Tibial nerve (tissue), 4 donors: ENCODE measurements at regions not wholly inside any gene's neighbourhood (a gene's known extent, or its start where the extent isn't known, plus 50 kb on each side); places are given as distances from the start of the nearest gene placed in this dataset.

Experiments
- DNase-seq, 2 donors: peaks; one replicate each; pipeline ENCODE4 v3.0.0-alpha.2; 2019; ENCODE audit warnings: low spot score in 2 of 2
- H3K27ac ChIP-seq, 4 donors: fragments of 200-600 bp; sonication (generic) in 3 of 4; one replicate each; pipeline ENCODE4 v1.5.1; 2017 to 2019; ENCODE audit warnings: mild to moderate bottlenecking in 1 of 4
- H3K27me3 ChIP-seq, 2 donors: fragments of 200-600 bp; sonication (generic) in 1 of 2; one replicate each; pipeline versions ENCODE4 v1.5.1 to v1.6.0; 2017 to 2019
- H3K36me3 ChIP-seq, 3 donors: fragments of 200-600 bp; sonication (generic); one replicate each; pipeline ENCODE4 v1.5.1; 2018 to 2019
- H3K4me1 ChIP-seq, 4 donors: fragments of 200-600 bp; sonication (generic) in 3 of 4; one replicate each; pipeline ENCODE4 v1.5.1; 2017 to 2019
- H3K4me3 ChIP-seq, 4 donors: fragments of 200-600 bp; sonication (generic) in 3 of 4; one replicate each; pipeline ENCODE4 v1.5.1; 2017 to 2019; ENCODE audit warnings: mild to moderate bottlenecking in 1 of 4, moderate library complexity in 1 of 4
- H3K9me3 ChIP-seq, 4 donors: fragments of 200-600 bp; sonication (generic) in 3 of 4; one replicate each; pipeline ENCODE4 v1.5.1; 2017 to 2019
- EP300 ChIP-seq, 2 donors: sonication (generic); formaldehyde crosslinking; IDR thresholded peaks; one replicate each; pipeline ENCODE4 v1.6.1; 2017; ENCODE audit warnings: antibody characterized with exemption in 2 of 2, mild to moderate bottlenecking in 1 of 2
- POLR2A ChIP-seq, 2 donors: fragments of 450-650 bp; IDR thresholded peaks; one replicate each; pipeline ENCODE4 v1.6.1; 2017; ENCODE audit warnings: antibody characterized with exemption in 2 of 2, mild to moderate bottlenecking in 2 of 2, moderate library complexity in 2 of 2
- WGBS, 2 donors: methylation state at CpG; one replicate each; pipeline ENCODE4 v1.1.5; 2018; 5-methylcytosine and 5-hydroxymethylcytosine counted together
- TF ChIP-seq, protein P1 (sequence below), 5 experiments: fragments of 200-600 bp in 3 of 5; fragments of 450-650 bp in 2 of 5; sonication (generic) in 3 of 5; IDR thresholded peaks; one replicate each; pipeline ENCODE4 v1.5.1; 2016 to 2019; ENCODE audit warnings: antibody characterized with exemption in 5 of 5, mild to moderate bottlenecking in 3 of 5, moderate library complexity in 2 of 5

DNA sequence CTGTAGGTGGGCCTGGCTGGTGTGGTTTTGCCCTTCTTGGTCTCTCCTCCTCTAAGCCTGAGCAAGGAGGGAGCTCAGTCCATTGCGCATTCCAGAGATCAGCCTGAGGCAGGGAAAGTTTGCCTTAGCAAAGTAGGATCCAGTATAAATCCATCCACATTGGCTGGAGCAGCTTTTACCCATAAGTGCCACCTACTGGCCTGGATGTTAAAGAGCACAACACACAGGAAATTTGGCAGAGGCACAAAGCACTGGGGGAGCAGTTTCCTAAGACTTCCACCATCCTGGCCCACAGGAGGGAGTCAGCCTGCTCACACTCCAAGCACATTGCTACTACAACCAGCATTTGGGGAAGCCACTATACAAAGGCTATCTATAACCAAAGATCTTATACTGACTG lies 1124.2 kb downstream of the SLITRK1 start:
- no peak overlapping the region for H3K4me3 ChIP-seq
- no peaks in the 10 kb centered on the region for H3K4me1 ChIP-seq
- no peaks in the 10 kb centered on the region for H3K36me3 ChIP-seq
- no peak overlapping the region for H3K27ac ChIP-seq
- 80 to 92% methylated on average over 1 of the region's 1 CpG for WGBS, 2 donors
- no peaks in the 10 kb centered on the region for H3K27me3 ChIP-seq
- TF ChIP-seq, protein P1, sequence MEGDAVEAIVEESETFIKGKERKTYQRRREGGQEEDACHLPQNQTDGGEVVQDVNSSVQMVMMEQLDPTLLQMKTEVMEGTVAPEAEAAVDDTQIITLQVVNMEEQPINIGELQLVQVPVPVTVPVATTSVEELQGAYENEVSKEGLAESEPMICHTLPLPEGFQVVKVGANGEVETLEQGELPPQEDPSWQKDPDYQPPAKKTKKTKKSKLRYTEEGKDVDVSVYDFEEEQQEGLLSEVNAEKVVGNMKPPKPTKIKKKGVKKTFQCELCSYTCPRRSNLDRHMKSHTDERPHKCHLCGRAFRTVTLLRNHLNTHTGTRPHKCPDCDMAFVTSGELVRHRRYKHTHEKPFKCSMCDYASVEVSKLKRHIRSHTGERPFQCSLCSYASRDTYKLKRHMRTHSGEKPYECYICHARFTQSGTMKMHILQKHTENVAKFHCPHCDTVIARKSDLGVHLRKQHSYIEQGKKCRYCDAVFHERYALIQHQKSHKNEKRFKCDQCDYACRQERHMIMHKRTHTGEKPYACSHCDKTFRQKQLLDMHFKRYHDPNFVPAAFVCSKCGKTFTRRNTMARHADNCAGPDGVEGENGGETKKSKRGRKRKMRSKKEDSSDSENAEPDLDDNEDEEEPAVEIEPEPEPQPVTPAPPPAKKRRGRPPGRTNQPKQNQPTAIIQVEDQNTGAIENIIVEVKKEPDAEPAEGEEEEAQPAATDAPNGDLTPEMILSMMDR (IDR thresholded peaks at IDR 0.05), result no peak
- no peak for TF ChIP-seq POLR2A (IDR thresholded peaks at IDR 0.05)
- TF ChIP-seq EP300 (IDR thresholded peaks at IDR 0.05), result no peak
- peaks cover 0 to 2% (median 0%) of the 10 kb centered on the region in 4 donors for H3K9me3 ChIP-seq
- no peak for DNase-seq

DNA sequence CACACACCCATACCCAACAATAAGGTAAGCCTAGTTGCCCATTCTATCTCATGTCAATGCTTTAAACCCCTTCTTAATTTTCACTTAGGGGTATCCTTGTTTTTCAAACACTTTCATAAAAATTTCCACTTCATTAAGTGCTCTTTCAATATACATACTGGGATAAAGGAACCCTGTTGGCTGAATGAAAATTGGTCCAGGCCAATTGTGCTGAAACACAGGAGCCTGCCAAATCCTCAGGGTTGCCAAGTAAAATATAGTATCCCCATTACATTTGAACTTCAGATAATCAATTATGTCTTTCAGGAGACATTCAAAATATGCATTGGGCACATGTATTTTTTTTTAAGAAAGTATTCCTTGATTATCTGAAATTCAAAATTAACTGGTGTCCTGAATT lies 1131.1 kb downstream of the SLITRK1 start:
- H3K4me1 ChIP-seq, result peaks cover 0 to 9% (median 3%) of the 10 kb centered on the region in 4 donors
- no peak overlapping the region for H3K27ac ChIP-seq
- no peaks in the 10 kb centered on the region for H3K9me3 ChIP-seq
- TF ChIP-seq, protein P1 (IDR thresholded peaks at IDR 0.05), result no peak
- TF ChIP-seq POLR2A (IDR thresholded peaks at IDR 0.05), result no peak
- no peak for TF ChIP-seq EP300 (IDR thresholded peaks at IDR 0.05)
- H3K36me3 ChIP-seq, result no peaks in the 10 kb centered on the region
- no peak overlapping the region for H3K4me3 ChIP-seq
- no peaks in the 10 kb centered on the region for H3K27me3 ChIP-seq
- no peak for DNase-seq

DNA sequence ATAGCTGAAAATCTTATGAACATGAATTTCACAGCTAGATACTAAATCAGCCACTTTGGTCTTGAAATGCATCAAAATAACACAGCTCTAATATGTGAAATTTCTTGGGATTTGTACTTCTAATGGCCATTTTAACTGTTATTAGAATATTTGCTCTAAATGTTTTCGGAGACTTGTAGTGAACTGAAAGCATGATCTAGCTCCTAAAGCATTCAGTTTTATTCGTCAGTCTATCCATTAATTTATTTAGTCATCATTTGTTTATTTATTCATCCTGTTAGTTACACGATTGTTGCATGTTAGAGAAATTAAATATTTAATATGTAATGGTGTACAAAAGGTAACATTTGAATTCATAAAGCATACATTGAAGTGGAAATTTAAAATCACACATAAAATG lies 1132.7 kb downstream of the SLITRK1 start:
- no peak for DNase-seq
- H3K4me1 ChIP-seq, result peaks cover 0 to 9% (median 3%) of the 10 kb centered on the region in 4 donors
- H3K4me3 ChIP-seq, result no peak overlapping the region
- TF ChIP-seq EP300 (IDR thresholded peaks at IDR 0.05) (no peak), POLR2A (IDR thresholded peaks at IDR 0.05) (no peak)
- TF ChIP-seq, protein P1 (IDR thresholded peaks at IDR 0.05), result no peak
- H3K36me3 ChIP-seq, result no peaks in the 10 kb centered on the region
- WGBS, 2 donors, result 76 to 79% methylated on average over 3 of the region's 3 CpGs
- no peak overlapping the region for H3K27ac ChIP-seq
- no peaks in the 10 kb centered on the region for H3K27me3 ChIP-seq
- H3K9me3 ChIP-seq, result no peaks in the 10 kb centered on the region

DNA sequence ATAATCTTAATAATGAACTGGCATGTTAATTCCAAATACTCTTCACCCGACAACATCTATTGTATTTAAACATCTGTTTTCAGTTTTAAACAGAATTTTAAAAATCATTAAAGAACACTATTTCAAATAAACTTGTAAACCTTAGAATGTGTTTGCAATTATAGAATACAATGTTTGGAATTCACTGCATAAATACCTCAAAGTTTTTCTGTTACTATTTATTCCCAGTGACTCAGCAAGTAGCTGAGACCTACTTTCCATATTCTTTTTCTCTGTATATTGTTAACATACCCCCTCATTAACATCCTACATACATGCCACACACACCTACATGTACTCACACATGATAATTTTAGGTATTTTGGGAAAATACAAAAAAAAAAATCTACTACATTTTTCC lies 1134.3 kb downstream of the SLITRK1 start:
- peaks cover 0 to 9% (median 3%) of the 10 kb centered on the region in 4 donors for H3K4me1 ChIP-seq
- H3K4me3 ChIP-seq, result no peak overlapping the region
- DNase-seq, result no peak
- H3K9me3 ChIP-seq, result no peaks in the 10 kb centered on the region
- TF ChIP-seq POLR2A (IDR thresholded peaks at IDR 0.05) (no peak), EP300 (IDR thresholded peaks at IDR 0.05) (no peak)
- TF ChIP-seq, protein P1 (IDR thresholded peaks at IDR 0.05), result no peak
- 44 to 46% methylated on average over 1 of the region's 1 CpG for WGBS, 2 donors
- H3K27ac ChIP-seq, result no peak overlapping the region
- no peaks in the 10 kb centered on the region for H3K27me3 ChIP-seq
- H3K36me3 ChIP-seq, result no peaks in the 10 kb centered on the region

DNA sequence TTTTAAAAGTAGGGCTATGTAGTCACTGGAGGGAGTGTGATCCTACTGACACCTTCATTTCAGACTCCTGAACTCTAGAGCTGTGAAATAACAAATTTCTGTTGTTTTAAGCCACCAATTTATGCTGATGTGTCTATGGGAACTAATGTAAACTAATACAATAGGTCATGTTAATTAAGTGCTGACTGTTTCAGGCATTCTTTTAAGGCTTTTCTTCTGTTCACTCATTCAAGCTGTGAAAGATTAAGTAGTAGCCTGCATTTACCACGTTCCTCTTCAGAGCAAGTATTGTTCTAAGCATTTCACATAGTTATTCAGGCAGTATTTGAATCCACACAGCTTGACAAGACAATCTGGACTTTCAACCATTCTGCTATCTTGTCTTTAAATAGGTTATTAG lies 1135.0 kb downstream of the SLITRK1 start:
- H3K4me3 ChIP-seq, result no peak overlapping the region
- no peaks in the 10 kb centered on the region for H3K27me3 ChIP-seq
- H3K4me1 ChIP-seq, result peaks cover 0 to 9% (median 3%) of the 10 kb centered on the region in 4 donors
- H3K27ac ChIP-seq, result no peak overlapping the region
- DNase-seq, result no peak
- no peaks in the 10 kb centered on the region for H3K9me3 ChIP-seq
- 11 to 19% methylated on average over 1 of the region's 1 CpG for WGBS, 2 donors
- no peaks in the 10 kb centered on the region for H3K36me3 ChIP-seq
- no peak for TF ChIP-seq POLR2A (IDR thresholded peaks at IDR 0.05)
- TF ChIP-seq, protein P1 (IDR thresholded peaks at IDR 0.05), result no peak
- no peak for TF ChIP-seq EP300 (IDR thresholded peaks at IDR 0.05)
